ENCODE measurements at regions not wholly inside any gene's neighbourhood (a gene's known extent, or its start where the extent isn't known, plus 50 kb on each side); places are given as distances from the start of the nearest gene placed in this dataset.

GRCh38 chr11:82465481-82465880 lies 268.2 kb downstream of the FAM181B start:
- intact Hi-C loops (cut with DNase I): no loop called here
- H3K27ac ChIP-seq (ENCODE audit: low read depth in 2 of 2, low read length in 2 of 2): no peak overlapping the region
- H3K9me3 ChIP-seq (ENCODE audit: control insufficient read depth in 2 of 3, insufficient read depth in 1 of 3, low read length in 3 of 3): no peaks in the 10 kb centered on the region
- H3K9ac ChIP-seq (ENCODE audit: low read length in 3 of 3): no peak overlapping the region
- DNase-seq (no peak), FAIRE-seq (no peak)
- H3K4me3 ChIP-seq (ENCODE audit: low read length in 3 of 3): no peak overlapping the region
- no peaks in the 10 kb centered on the region for H3K27me3 ChIP-seq (ENCODE audit: control insufficient read depth, insufficient read depth, low read length)
- no peaks in the 10 kb centered on the region for H3K4me1 ChIP-seq (ENCODE audit: control insufficient read depth in 2 of 3, insufficient read depth in 2 of 3, low read depth in 1 of 3, low read length in 3 of 3)
- TF ChIP-seq, protein P1, sequence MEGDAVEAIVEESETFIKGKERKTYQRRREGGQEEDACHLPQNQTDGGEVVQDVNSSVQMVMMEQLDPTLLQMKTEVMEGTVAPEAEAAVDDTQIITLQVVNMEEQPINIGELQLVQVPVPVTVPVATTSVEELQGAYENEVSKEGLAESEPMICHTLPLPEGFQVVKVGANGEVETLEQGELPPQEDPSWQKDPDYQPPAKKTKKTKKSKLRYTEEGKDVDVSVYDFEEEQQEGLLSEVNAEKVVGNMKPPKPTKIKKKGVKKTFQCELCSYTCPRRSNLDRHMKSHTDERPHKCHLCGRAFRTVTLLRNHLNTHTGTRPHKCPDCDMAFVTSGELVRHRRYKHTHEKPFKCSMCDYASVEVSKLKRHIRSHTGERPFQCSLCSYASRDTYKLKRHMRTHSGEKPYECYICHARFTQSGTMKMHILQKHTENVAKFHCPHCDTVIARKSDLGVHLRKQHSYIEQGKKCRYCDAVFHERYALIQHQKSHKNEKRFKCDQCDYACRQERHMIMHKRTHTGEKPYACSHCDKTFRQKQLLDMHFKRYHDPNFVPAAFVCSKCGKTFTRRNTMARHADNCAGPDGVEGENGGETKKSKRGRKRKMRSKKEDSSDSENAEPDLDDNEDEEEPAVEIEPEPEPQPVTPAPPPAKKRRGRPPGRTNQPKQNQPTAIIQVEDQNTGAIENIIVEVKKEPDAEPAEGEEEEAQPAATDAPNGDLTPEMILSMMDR (IDR thresholded peaks at IDR 0.05; ENCODE audit: borderline replicate concordance, extremely low read depth, insufficient read depth): no peak
- H3K36me3 ChIP-seq (ENCODE audit: control insufficient read depth in 2 of 3, insufficient read depth in 3 of 3, low read length in 3 of 3): no peaks in the 10 kb centered on the region

DNA sequence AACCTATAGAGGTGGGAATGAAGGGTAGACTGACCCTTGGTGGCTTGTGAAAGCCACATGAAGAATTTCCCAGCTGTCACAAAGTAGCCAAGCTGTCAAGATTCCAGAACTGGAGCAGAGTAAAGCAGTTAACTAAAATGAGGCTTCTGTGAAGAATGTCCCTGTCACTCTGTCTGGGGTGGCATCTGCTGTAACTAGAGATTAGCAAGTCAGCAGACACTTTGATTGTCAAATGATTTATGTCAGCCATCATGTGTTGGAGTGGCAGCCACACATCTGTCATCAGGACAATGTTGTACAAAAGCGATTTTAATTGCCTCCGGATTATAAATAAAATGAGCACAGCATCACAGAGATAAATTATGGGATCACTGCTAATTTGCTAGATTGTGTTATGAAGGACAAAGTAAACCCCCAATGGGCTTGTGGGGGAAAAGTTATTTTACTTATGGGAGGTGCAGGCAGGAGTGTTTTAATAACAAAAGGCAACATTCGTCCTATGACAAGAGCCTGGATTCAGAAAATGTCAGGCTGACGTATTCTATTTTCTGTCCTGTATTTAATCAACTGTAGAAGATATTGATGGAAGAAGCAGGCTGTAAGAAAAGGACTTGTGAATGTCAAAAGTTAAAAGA lies 270.9 kb downstream of the FAM181B start:
- Histone ChIP-seq H3K27me3 (ENCODE audit: control insufficient read depth, insufficient read depth, low read length) (no peaks in the 10 kb centered on the region), H3K27ac (ENCODE audit: low read depth in 2 of 2, low read length in 2 of 2) (no peak overlapping the region), H3K9me3 (ENCODE audit: control insufficient read depth in 2 of 3, insufficient read depth in 1 of 3, low read length in 3 of 3) (no peaks in the 10 kb centered on the region), H3K9ac (ENCODE audit: low read length in 3 of 3) (no peak overlapping the region), H3K36me3 (ENCODE audit: control insufficient read depth in 2 of 3, insufficient read depth in 3 of 3, low read length in 3 of 3) (no peaks in the 10 kb centered on the region), H3K4me1 (ENCODE audit: control insufficient read depth in 2 of 3, insufficient read depth in 2 of 3, low read depth in 1 of 3, low read length in 3 of 3) (no peaks in the 10 kb centered on the region), H3K4me3 (ENCODE audit: low read length in 3 of 3) (no peak overlapping the region)
- intact Hi-C loops (cut with DNase I): no loop called here
- TF ChIP-seq, protein P1 (IDR thresholded peaks at IDR 0.05; ENCODE audit: borderline replicate concordance, extremely low read depth, insufficient read depth): no peak
- peak in 3 of 5 donors; percentile 10 to 31 (median 11) for DNase-seq
- no peak for FAIRE-seq

DNA sequence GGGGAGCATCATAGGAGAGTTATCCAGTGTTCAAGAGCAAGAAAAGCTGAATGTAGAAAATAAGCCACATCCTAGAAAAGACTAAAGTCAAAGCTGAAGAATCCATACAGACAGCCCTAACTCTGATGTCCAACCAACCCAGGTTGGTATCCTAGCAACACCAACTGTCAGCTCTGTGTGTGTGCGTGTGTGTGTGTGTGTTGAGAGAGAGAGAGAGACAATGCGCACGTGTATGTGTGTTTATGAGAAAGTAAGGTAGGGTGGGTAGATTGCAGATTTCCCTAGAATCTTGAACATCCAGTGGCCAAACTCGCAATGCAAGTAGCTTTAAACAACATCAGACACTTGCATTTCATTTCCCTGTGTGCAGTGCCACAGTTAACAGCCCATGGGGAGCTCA lies 274.9 kb downstream of the FAM181B start:
- no peak overlapping the region for H3K9ac ChIP-seq (ENCODE audit: low read length in 3 of 3)
- no peaks in the 10 kb centered on the region for H3K27me3 ChIP-seq (ENCODE audit: control insufficient read depth, insufficient read depth, low read length)
- H3K27ac ChIP-seq (ENCODE audit: low read depth in 2 of 2, low read length in 2 of 2): no peak overlapping the region
- intact Hi-C loops (cut with DNase I): no loop called here
- H3K36me3 ChIP-seq (ENCODE audit: control insufficient read depth in 2 of 3, insufficient read depth in 3 of 3, low read length in 3 of 3): no peaks in the 10 kb centered on the region
- no peaks in the 10 kb centered on the region for H3K4me1 ChIP-seq (ENCODE audit: control insufficient read depth in 2 of 3, insufficient read depth in 2 of 3, low read depth in 1 of 3, low read length in 3 of 3)
- no peaks in the 10 kb centered on the region for H3K9me3 ChIP-seq (ENCODE audit: control insufficient read depth in 2 of 3, insufficient read depth in 1 of 3, low read length in 3 of 3)
- H3K4me3 ChIP-seq (ENCODE audit: low read length in 3 of 3): no peak overlapping the region
- peak in 2 of 5 donors; percentile 10 to 21 for DNase-seq
- TF ChIP-seq, protein P1 (IDR thresholded peaks at IDR 0.05; ENCODE audit: borderline replicate concordance, extremely low read depth, insufficient read depth): no peak
- FAIRE-seq: no peak

- TF ChIP-seq, protein P1 (IDR thresholded peaks at IDR 0.05; ENCODE audit: borderline replicate concordance, extremely low read depth, insufficient read depth): no peak
- H3K27me3 ChIP-seq (ENCODE audit: control insufficient read depth, insufficient read depth, low read length): no peaks in the 10 kb centered on the region
- no peaks in the 10 kb centered on the region for H3K4me1 ChIP-seq (ENCODE audit: control insufficient read depth in 2 of 3, insufficient read depth in 2 of 3, low read depth in 1 of 3, low read length in 3 of 3)
- no peak for DNase-seq
- no peak overlapping the region for H3K4me3 ChIP-seq (ENCODE audit: low read length in 3 of 3)
- intact Hi-C loops (cut with DNase I): no loop called here
- H3K36me3 ChIP-seq (ENCODE audit: control insufficient read depth in 2 of 3, insufficient read depth in 3 of 3, low read length in 3 of 3): no peaks in the 10 kb centered on the region
- FAIRE-seq: no peak
- H3K9me3 ChIP-seq (ENCODE audit: control insufficient read depth in 2 of 3, insufficient read depth in 1 of 3, low read length in 3 of 3): no peaks in the 10 kb centered on the region
- H3K9ac ChIP-seq (ENCODE audit: low read length in 3 of 3): no peak overlapping the region
- H3K27ac ChIP-seq (ENCODE audit: low read depth in 2 of 2, low read length in 2 of 2): no peak overlapping the region
Observed at GRCh38 chr11:82458147-82458546, 275.5 kb downstream of the FAM181B start.
